WTC11 (cell line): ENCODE measurements at regions not wholly inside any gene's neighbourhood (a gene's known extent, or its start where the extent isn't known, plus 50 kb on each side); places are given as distances from the start of the nearest gene placed in this dataset.

ENCODE experiments used
- ATAC-seq: fragments of 200-7000 bp; cut with Tn5 transposase; 2 replicates; pipeline ENCODE4 v1.10.0; 2021; ENCODE audit warnings: mild to moderate bottlenecking, moderate library complexity
- CTCF ChIA-PET: fragments of 300-600 bp; sonication (Branson Sonifier 250); formaldehyde crosslinking; loops from one replicate; lab custom pipeline; 2021; ENCODE audit warnings: antibody characterized with exemption; lab: Charles Lee
- POLR2A ChIA-PET: fragments of 350-600 bp; sonication (Branson Sonifier 250); formaldehyde crosslinking; loops from one replicate; lab custom pipeline; 2021; ENCODE audit warnings: antibody characterized with exemption; lab: Charles Lee
- DNase-seq: peaks from one replicate; pipeline ENCODE4 v3.0.0; 2021; ENCODE audit warnings: low spot score
- H3K27ac Mint-ChIP-seq: 2 replicates; pipeline ENCODE4 v1.8.0; 2021; ENCODE audit warnings: mixed read lengths
- H3K27me3 Mint-ChIP-seq: 2 replicates; pipeline ENCODE4 v1.8.0; 2021; ENCODE audit warnings: low read depth, mild to moderate bottlenecking, moderate library complexity, mixed read lengths
- H3K36me3 Mint-ChIP-seq: 2 replicates; pipeline ENCODE4 v1.8.0; 2021; ENCODE audit warnings: mixed read lengths
- H3K4me1 Mint-ChIP-seq: 2 replicates; pipeline ENCODE4 v1.8.0; 2022; ENCODE audit warnings: mixed read lengths
- H3K4me3 Mint-ChIP-seq: 2 replicates; pipeline ENCODE4 v1.8.0; 2021; ENCODE audit warnings: mild to moderate bottlenecking, moderate library complexity, mixed read lengths
- H3K9me3 Mint-ChIP-seq: 2 replicates; pipeline ENCODE4 v1.8.0; 2021; ENCODE audit warnings: mixed read lengths
- ATF1 ChIP-seq: sonication (generic); formaldehyde crosslinking; IDR thresholded peaks from 2 replicates; pipeline ENCODE4 v1.8.1; 2023; ENCODE audit warnings: mild to moderate bottlenecking, moderate library complexity, missing genetic modification reagents
- CREB1 ChIP-seq: sonication (generic); formaldehyde crosslinking; IDR thresholded peaks from 2 replicates; pipeline ENCODE4 v1.8.0; 2023; ENCODE audit warnings: mild to moderate bottlenecking, missing genetic modification reagents
- CTCF ChIP-seq: fragments of 200-600 bp; IDR thresholded peaks from 2 replicates; pipeline ENCODE4 v1.8.0; 2022; ENCODE audit warnings: antibody characterized with exemption
- ELF4 ChIP-seq: sonication (generic); formaldehyde crosslinking; IDR thresholded peaks from 2 replicates; pipeline ENCODE4 v1.8.1; 2022; ENCODE audit warnings: low read depth, mild to moderate bottlenecking, moderate library complexity, missing genetic modification reagents
- FOXJ3 ChIP-seq: sonication (generic); formaldehyde crosslinking; IDR thresholded peaks from 2 replicates; pipeline ENCODE4 v1.9.0; 2021; ENCODE audit warnings: missing genetic modification reagents, mild to moderate bottlenecking, borderline replicate concordance
- FOXK1 ChIP-seq: sonication (generic); formaldehyde crosslinking; IDR thresholded peaks from 2 replicates; pipeline ENCODE4 v1.8.0; 2022; ENCODE audit warnings: mild to moderate bottlenecking, moderate library complexity, missing genetic modification reagents
- HMGXB4 ChIP-seq: sonication (generic); formaldehyde crosslinking; IDR thresholded peaks from 2 replicates; pipeline ENCODE4 v1.8.1; 2023; ENCODE audit warnings: mild to moderate bottlenecking, moderate library complexity, missing genetic modification reagents
- MYBL2 ChIP-seq: sonication (generic); formaldehyde crosslinking; IDR thresholded peaks from 2 replicates; pipeline ENCODE4 v1.8.1; 2023; ENCODE audit warnings: mild to moderate bottlenecking, moderate library complexity, missing genetic modification reagents
- NFYB ChIP-seq: sonication (generic); formaldehyde crosslinking; conservative IDR thresholded peaks from 2 replicates; pipeline ENCODE4 v1.8.0; 2022; ENCODE audit warnings: low read depth, missing genetic modification reagents
- NR1H2 ChIP-seq: sonication (generic); formaldehyde crosslinking; IDR thresholded peaks from 2 replicates; pipeline ENCODE4 v1.9.0; 2021; ENCODE audit warnings: mild to moderate bottlenecking, moderate library complexity, missing genetic modification reagents
- SMAD3 ChIP-seq: sonication (generic); formaldehyde crosslinking; IDR thresholded peaks from 2 replicates; pipeline ENCODE4 v1.8.0; 2022; ENCODE audit warnings: missing genetic modification reagents, mild to moderate bottlenecking, borderline replicate concordance
- SMAD4 ChIP-seq: sonication (generic); formaldehyde crosslinking; IDR thresholded peaks from 2 replicates; pipeline ENCODE4 v1.8.0; 2022; ENCODE audit warnings: mild to moderate bottlenecking, missing genetic modification reagents
- SOX15 ChIP-seq: fragments of 250-450 bp; sonication (Bioruptor Pico); IDR thresholded peaks from 2 replicates; pipeline ENCODE4 v1.9.0; 2021; ENCODE audit warnings: mild to moderate bottlenecking
- ZNF263 ChIP-seq: sonication (generic); formaldehyde crosslinking; IDR thresholded peaks from 2 replicates; pipeline ENCODE4 v1.8.1; 2022; ENCODE audit warnings: low read depth, mild to moderate bottlenecking, moderate library complexity, missing genetic modification reagents
- ZNF396 ChIP-seq: fragments of 250-450 bp; sonication (Bioruptor Pico); IDR thresholded peaks from 2 replicates; pipeline ENCODE4 v1.8.0; 2021; ENCODE audit warnings: mild to moderate bottlenecking, moderate library complexity, borderline replicate concordance
- TF ChIP-seq, protein P1 (sequence below): sonication (generic); formaldehyde crosslinking; IDR thresholded peaks from 2 replicates; pipeline ENCODE4 v1.8.1; 2022; ENCODE audit warnings: mild to moderate bottlenecking, moderate library complexity, missing genetic modification reagents
- TF ChIP-seq, protein P2 (sequence below): sonication (generic); formaldehyde crosslinking; IDR thresholded peaks from 2 replicates; pipeline ENCODE4 v1.8.1; 2023; ENCODE audit warnings: mild to moderate bottlenecking, missing genetic modification reagents
- TF ChIP-seq, protein P3 (sequence below): sonication (generic); formaldehyde crosslinking; IDR thresholded peaks from 2 replicates; pipeline ENCODE4 v1.8.0; 2022; ENCODE audit warnings: mild to moderate bottlenecking, missing genetic modification reagents
- TF ChIP-seq, protein P4 (sequence below): sonication (generic); formaldehyde crosslinking; IDR thresholded peaks from 2 replicates; pipeline ENCODE4 v1.8.0; 2023; ENCODE audit warnings: missing genetic modification reagents
- TF ChIP-seq, protein P5 (sequence below): sonication (generic); formaldehyde crosslinking; IDR thresholded peaks from 2 replicates; pipeline ENCODE4 v1.8.1; 2023; ENCODE audit warnings: mild to moderate bottlenecking, missing genetic modification reagents, borderline replicate concordance

GRCh38 chr6:164795056-164795815, 514.2 kb downstream of the C6orf118 start (continued):
- TF ChIP-seq, protein P1, sequence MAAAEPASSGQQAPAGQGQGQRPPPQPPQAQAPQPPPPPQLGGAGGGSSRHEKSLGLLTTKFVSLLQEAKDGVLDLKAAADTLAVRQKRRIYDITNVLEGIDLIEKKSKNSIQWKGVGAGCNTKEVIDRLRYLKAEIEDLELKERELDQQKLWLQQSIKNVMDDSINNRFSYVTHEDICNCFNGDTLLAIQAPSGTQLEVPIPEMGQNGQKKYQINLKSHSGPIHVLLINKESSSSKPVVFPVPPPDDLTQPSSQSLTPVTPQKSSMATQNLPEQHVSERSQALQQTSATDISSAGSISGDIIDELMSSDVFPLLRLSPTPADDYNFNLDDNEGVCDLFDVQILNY (CRISPR knock-in tag), result no peak
- TF ChIP-seq SMAD3, result no peak
- TF ChIP-seq FOXJ3 (CRISPR knock-in tag), result no peak
- TF ChIP-seq, all 79 proteins: peak for 0

DNA sequence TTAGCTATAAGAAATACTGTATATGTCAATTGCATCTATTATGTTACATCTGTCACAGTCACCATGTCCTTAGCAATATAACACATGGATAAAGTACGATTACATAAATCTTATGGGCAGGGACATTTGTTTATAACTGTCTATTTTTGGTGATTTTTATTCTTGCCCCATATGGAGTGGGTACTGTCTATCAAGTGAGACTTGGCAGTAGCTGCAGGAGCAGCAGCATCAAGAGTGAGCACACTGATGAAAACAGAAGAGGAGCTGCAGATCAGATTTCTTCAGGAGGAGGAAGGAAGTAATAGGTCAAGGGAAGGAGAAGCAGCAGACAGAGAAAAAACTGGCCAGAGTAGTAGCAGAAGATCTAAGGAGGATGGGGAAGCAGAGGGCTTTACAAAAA, 516.7 kb downstream of the C6orf118 start:
- no peaks in the 10 kb centered on the region for H3K4me1 Mint-ChIP-seq
- no peaks in the 10 kb centered on the region for H3K27me3 Mint-ChIP-seq
- DNase-seq (no peak), ATAC-seq (no peak)
- peaks cover 6% of the 10 kb centered on the region for H3K36me3 Mint-ChIP-seq
- TF ChIP-seq MYBL2 (CRISPR knock-in tag), result no peak
- TF ChIP-seq, protein P2, sequence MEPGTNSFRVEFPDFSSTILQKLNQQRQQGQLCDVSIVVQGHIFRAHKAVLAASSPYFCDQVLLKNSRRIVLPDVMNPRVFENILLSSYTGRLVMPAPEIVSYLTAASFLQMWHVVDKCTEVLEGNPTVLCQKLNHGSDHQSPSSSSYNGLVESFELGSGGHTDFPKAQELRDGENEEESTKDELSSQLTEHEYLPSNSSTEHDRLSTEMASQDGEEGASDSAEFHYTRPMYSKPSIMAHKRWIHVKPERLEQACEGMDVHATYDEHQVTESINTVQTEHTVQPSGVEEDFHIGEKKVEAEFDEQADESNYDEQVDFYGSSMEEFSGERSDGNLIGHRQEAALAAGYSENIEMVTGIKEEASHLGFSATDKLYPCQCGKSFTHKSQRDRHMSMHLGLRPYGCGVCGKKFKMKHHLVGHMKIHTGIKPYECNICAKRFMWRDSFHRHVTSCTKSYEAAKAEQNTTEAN (CRISPR knock-in tag), result no peak
- TF ChIP-seq ATF1, result no peak
- TF ChIP-seq SOX15, result no peak
- TF ChIP-seq, protein P3, sequence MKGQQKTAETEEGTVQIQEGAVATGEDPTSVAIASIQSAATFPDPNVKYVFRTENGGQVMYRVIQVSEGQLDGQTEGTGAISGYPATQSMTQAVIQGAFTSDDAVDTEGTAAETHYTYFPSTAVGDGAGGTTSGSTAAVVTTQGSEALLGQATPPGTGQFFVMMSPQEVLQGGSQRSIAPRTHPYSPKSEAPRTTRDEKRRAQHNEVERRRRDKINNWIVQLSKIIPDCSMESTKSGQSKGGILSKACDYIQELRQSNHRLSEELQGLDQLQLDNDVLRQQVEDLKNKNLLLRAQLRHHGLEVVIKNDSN (CRISPR knock-in tag), result no peak
- no peak for TF ChIP-seq CREB1 (CRISPR knock-in tag)
- TF ChIP-seq ZNF263 (CRISPR knock-in tag), result no peak
- peaks cover 24% of the 10 kb centered on the region for H3K9me3 Mint-ChIP-seq
- H3K4me3 Mint-ChIP-seq, result no peak overlapping the region
- no peak overlapping the region for H3K27ac Mint-ChIP-seq
- CTCF ChIA-PET, result no interaction called here
- POLR2A ChIA-PET, result no interaction called here

GRCh38 chr6:164791498-164791897, 517.9 kb downstream of the C6orf118 start:
- Mint-ChIP-seq H3K27ac (no peak overlapping the region), H3K27me3 (no peaks in the 10 kb centered on the region), H3K9me3 (peaks cover 24% of the 10 kb centered on the region), H3K4me1 (no peaks in the 10 kb centered on the region), H3K4me3 (no peak overlapping the region), H3K36me3 (peaks cover 7% of the 10 kb centered on the region)
- no peak for ATAC-seq
- DNase-seq, result no peak
- ChIA-PET POLR2A (no interaction called here), CTCF (no interaction called here)
- TF ChIP-seq, protein P4, sequence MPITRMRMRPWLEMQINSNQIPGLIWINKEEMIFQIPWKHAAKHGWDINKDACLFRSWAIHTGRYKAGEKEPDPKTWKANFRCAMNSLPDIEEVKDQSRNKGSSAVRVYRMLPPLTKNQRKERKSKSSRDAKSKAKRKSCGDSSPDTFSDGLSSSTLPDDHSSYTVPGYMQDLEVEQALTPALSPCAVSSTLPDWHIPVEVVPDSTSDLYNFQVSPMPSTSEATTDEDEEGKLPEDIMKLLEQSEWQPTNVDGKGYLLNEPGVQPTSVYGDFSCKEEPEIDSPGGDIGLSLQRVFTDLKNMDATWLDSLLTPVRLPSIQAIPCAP (CRISPR knock-in tag), result no peak
- no peak for TF ChIP-seq CTCF
- no peak for TF ChIP-seq FOXK1 (CRISPR knock-in tag)
- TF ChIP-seq, protein P5, sequence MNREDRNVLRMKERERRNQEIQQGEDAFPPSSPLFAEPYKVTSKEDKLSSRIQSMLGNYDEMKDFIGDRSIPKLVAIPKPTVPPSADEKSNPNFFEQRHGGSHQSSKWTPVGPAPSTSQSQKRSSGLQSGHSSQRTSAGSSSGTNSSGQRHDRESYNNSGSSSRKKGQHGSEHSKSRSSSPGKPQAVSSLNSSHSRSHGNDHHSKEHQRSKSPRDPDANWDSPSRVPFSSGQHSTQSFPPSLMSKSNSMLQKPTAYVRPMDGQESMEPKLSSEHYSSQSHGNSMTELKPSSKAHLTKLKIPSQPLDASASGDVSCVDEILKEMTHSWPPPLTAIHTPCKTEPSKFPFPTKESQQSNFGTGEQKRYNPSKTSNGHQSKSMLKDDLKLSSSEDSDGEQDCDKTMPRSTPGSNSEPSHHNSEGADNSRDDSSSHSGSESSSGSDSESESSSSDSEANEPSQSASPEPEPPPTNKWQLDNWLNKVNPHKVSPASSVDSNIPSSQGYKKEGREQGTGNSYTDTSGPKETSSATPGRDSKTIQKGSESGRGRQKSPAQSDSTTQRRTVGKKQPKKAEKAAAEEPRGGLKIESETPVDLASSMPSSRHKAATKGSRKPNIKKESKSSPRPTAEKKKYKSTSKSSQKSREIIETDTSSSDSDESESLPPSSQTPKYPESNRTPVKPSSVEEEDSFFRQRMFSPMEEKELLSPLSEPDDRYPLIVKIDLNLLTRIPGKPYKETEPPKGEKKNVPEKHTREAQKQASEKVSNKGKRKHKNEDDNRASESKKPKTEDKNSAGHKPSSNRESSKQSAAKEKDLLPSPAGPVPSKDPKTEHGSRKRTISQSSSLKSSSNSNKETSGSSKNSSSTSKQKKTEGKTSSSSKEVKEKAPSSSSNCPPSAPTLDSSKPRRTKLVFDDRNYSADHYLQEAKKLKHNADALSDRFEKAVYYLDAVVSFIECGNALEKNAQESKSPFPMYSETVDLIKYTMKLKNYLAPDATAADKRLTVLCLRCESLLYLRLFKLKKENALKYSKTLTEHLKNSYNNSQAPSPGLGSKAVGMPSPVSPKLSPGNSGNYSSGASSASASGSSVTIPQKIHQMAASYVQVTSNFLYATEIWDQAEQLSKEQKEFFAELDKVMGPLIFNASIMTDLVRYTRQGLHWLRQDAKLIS, result no peak
- no peak for TF ChIP-seq ELF4 (CRISPR knock-in tag)
- TF ChIP-seq HMGXB4 (CRISPR knock-in tag), result no peak
- TF ChIP-seq NFYB (CRISPR knock-in tag), result no peak
- TF ChIP-seq ZNF396 (CRISPR knock-in tag), result no peak
- TF ChIP-seq SMAD4 (CRISPR knock-in tag), result no peak
- TF ChIP-seq NR1H2 (CRISPR knock-in tag), result no peak
